ENCODE measurements at regions not wholly inside any gene's neighbourhood (a gene's known extent, or its start where the extent isn't known, plus 50 kb on each side); places are given as distances from the start of the nearest gene placed in this dataset.

DNA sequence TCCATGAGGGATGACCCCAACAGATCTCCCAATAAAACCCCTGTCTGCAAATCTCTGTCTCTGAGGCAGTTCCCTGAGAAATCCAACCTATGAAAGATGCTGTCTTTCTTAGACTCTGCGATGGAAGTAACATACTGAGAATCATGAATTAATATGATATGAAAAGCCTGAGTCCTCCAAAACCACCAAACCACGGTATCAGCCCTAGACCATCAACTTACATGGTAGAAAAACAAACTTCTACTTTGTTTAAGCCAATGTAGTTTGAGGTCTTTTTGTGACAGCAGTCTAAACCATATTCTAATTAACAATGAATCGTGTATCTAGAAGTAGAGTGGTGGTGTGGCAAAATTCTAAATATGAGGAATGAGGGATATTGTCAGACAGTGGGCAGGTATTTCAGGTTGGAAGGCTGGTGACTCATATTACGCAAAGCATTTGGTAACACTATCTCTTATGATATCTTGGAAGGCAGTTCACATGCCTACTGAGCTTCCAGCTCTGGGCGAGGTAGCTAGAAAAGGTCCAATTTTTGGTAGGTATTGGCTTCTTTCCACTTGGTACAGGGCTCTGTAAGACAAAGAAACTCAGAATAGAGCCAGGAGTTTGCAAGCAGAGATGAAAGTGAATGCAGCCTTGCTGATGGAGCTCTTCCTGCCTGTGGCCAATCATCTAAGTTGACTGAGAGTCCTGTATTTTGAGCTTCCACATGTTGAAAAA, 215.8 kb downstream of the ZFP36L2 start:
- TF ChIP-seq, protein P1, sequence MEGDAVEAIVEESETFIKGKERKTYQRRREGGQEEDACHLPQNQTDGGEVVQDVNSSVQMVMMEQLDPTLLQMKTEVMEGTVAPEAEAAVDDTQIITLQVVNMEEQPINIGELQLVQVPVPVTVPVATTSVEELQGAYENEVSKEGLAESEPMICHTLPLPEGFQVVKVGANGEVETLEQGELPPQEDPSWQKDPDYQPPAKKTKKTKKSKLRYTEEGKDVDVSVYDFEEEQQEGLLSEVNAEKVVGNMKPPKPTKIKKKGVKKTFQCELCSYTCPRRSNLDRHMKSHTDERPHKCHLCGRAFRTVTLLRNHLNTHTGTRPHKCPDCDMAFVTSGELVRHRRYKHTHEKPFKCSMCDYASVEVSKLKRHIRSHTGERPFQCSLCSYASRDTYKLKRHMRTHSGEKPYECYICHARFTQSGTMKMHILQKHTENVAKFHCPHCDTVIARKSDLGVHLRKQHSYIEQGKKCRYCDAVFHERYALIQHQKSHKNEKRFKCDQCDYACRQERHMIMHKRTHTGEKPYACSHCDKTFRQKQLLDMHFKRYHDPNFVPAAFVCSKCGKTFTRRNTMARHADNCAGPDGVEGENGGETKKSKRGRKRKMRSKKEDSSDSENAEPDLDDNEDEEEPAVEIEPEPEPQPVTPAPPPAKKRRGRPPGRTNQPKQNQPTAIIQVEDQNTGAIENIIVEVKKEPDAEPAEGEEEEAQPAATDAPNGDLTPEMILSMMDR (conservative IDR thresholded peaks at IDR 0.05) = no peak
- no peak for TF ChIP-seq ZFX (IDR thresholded peaks at IDR 0.05)
- no peak overlapping the region for H3K27ac ChIP-seq

DNA sequence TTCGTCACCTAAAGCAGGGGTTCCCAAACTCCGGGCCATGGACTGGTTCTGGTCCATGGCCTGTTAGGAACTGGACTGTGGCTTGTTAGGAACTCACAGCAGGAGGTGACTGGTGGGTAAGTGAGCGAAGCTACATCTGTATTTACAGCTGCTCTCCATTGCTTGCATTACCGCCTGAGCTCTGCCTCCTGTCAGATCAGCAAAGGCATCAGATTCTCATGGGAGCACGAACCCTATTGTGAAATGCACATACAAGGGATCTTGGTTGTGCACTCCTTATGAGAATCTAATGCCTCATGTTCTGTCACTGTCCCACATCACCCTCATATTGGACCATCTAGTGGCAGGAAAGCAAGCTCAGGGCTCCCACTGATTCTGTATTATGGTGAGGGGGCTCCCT, 217.0 kb downstream of the ZFP36L2 start:
- H3K27ac ChIP-seq = no peak overlapping the region
- TF ChIP-seq ZFX (IDR thresholded peaks at IDR 0.05) = no peak
- TF ChIP-seq, protein P1 (conservative IDR thresholded peaks at IDR 0.05) = no peak

DNA sequence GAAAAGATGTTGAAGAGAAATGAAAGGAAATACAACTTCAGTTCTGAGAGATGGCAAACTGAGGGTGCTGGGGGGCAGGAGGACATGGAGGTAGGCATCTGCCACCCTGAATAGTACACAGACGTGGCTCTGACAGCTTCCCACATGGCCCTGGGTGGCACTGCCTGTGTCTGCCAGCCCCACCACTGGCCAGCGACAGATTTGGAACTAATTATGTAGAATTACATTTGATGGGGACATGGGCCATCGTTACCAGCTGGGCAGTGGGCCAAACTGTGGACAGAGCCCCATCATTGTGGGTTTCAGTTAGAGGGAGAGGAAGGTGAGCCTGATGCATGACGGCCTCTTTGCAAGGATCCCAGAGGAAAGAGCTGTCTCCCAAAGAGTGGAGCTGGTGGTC, 216.0 kb upstream of the HAAO start:
- H3K27ac ChIP-seq = no peak overlapping the region
- TF ChIP-seq, protein P1 (conservative IDR thresholded peaks at IDR 0.05) = no peak
- no peak for TF ChIP-seq ZFX (IDR thresholded peaks at IDR 0.05)

DNA sequence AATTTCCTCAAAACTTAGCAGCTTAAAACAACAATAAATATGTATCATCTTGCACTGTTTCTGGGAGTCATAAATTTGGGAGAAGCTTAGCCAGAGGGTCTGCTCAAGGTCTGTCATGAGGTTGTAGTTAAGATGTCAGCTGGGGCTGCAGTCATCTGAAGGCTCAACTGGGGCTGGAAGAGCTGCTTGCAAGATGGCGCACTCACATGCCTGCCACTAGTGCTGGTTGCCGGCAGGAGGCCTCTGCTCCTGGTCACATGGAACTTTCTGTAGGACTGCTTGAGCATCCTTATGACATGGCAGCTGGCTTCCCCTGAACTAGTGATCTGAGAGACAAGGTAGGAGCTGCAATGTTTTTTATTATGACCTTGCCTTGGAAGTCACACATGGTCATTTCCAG, 215.5 kb upstream of the HAAO start:
- no peak overlapping the region for H3K27ac ChIP-seq
- TF ChIP-seq, protein P1 (conservative IDR thresholded peaks at IDR 0.05) = no peak
- TF ChIP-seq ZFX (IDR thresholded peaks at IDR 0.05) = no peak

DNA sequence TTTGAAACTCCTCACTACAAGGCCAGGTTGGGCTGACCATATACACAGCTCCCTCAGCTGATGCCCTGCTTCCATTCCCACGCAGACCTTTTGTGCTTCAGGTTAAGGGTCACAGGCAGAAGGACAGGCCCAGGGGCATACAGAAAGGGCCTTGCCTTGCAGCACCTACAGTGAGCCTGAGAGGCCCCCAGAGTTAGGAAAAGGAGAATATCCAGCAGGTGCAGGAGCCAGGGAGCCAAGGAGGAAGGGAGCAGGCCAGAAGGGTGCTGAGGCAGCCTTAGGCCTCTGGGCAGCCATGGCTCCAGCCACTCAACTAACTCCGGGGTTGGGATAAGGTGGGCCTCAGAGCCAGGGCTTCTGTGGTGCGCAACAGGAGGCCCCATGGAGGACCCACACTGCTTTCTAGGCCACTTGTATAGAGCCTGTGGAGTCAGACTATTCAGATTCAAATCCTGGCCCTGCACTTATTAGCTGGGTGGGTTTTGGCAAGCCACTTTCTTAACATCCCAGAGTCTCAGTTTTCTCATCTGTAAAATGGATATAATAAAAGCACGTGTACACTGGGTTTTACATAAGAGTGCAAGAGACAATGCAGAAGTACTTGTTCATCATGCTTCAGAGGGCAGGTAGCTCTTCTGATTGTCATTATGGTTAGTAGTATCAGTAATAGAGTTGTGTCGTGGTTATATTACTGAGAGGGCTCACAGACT, 214.6 kb upstream of the HAAO start:
- no peak overlapping the region for H3K27ac ChIP-seq
- TF ChIP-seq, protein P1 (conservative IDR thresholded peaks at IDR 0.05) = no peak

DNA sequence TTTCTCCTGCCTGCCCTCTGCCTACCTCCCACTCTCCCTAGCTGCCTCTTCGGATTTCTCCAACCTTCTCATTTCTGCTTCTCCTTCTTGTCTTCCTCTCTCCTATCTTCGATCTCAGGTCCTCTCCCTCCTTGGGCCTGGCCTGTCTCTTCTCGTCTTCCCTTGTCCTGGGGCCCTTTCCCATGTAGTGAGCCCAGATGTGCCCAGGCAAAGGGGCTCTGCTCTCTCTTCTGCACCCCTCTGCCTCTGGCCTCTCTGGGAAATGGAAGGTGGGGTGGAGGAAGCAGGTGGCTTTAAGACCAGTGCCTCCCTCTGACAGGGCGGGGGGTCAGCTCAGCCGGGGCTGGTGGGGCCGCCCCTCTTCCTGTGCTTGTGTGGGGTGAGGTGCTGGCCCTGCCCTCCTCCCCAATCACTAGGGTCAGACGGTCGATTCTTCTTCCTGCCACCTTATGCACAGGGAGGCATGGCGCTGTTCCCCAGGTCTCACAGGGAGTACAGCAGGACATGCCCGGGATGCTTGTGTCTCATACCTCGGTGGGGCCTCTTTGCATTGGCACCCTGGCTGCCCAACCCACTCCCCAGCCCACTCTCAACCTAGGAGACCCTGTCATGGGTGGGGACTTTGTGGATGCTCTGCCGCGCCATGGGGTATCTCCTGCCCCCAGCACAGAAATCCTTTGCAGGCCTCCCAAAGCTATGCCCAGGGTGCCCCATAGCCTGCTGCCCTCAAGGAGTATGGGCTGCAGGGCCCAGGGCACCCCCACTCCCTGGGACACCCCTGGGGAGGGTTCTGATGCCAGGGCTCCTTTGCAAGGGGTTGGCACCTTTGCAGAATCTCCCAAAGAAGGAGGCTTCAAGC, 213.8 kb upstream of the HAAO start:
- TF ChIP-seq, protein P1 (conservative IDR thresholded peaks at IDR 0.05) = no peak
- no peak for TF ChIP-seq ZFX (IDR thresholded peaks at IDR 0.05)

More for the DNA sequence above, 213.8 kb upstream of the HAAO start:
- H3K27ac ChIP-seq = no peak overlapping the region
